Loucy (cell line): ENCODE measurements at regions not wholly inside any gene's neighbourhood (a gene's known extent, or its start where the extent isn't known, plus 50 kb on each side); places are given as distances from the start of the nearest gene placed in this dataset.

Experiments
- EZH2phosphoT487 ChIP-seq: fragments of 200-600 bp; IDR thresholded peaks from 2 replicates; pipeline ENCODE4 v1.6.1; 2018; ENCODE audit warnings: antibody characterized with exemption, mild to moderate bottlenecking, moderate library complexity, borderline replicate concordance
- TF ChIP-seq, protein P1 (sequence below): fragments of 200-600 bp; sonication (generic); conservative IDR thresholded peaks from 2 replicates; pipeline ENCODE4 v1.5.1; 2014; ENCODE audit warnings: mild to moderate bottlenecking, antibody characterized with exemption, low read length

DNA sequence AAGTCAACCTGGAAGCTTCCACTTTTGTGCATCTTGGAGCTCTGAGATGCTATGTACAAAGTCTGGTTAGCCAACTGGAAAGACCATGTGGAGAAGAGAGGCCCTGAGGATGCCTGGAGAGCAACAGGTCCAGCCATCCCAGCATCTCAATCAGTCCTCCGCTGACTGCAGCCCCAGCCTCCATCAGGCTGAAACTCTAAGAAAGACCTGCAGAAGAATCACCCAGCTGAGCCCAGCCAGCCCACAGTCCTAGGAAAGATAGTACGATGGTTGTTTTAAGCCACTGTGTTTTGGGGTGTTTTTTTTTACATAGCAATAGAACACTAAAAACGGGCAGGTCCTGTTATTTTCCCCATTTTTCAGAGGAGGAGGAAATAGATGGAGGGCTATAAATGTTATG is 84.0 kb downstream of the NCR2 start:
- TF ChIP-seq, protein P1, sequence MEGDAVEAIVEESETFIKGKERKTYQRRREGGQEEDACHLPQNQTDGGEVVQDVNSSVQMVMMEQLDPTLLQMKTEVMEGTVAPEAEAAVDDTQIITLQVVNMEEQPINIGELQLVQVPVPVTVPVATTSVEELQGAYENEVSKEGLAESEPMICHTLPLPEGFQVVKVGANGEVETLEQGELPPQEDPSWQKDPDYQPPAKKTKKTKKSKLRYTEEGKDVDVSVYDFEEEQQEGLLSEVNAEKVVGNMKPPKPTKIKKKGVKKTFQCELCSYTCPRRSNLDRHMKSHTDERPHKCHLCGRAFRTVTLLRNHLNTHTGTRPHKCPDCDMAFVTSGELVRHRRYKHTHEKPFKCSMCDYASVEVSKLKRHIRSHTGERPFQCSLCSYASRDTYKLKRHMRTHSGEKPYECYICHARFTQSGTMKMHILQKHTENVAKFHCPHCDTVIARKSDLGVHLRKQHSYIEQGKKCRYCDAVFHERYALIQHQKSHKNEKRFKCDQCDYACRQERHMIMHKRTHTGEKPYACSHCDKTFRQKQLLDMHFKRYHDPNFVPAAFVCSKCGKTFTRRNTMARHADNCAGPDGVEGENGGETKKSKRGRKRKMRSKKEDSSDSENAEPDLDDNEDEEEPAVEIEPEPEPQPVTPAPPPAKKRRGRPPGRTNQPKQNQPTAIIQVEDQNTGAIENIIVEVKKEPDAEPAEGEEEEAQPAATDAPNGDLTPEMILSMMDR, result no peak
- TF ChIP-seq EZH2phosphoT487, result no peak
